Caco-2 (cell line): ENCODE measurements at regions not wholly inside any gene's neighbourhood (a gene's known extent, or its start where the extent isn't known, plus 50 kb on each side); places are given as distances from the start of the nearest gene placed in this dataset.

Experiments used
- BruUV-seq: library from RNA; stranded (reverse); fragments of 400-500 nt; replicated peaks from 2 replicates; lab custom pipeline; 2021; lab: Mats Ljungman, UMichigan
- CTCF ChIA-PET: fragments of 300-600 bp; sonication (Branson Sonifier 250); formaldehyde crosslinking; loops from one replicate; lab custom pipeline; 2022; ENCODE audit warnings: antibody characterized with exemption; lab: Charles Lee
- POLR2A ChIA-PET: fragments of 300-600 bp; sonication (Branson Sonifier 250); formaldehyde crosslinking; loops from one replicate; lab custom pipeline; 2022; ENCODE audit warnings: antibody characterized with exemption; lab: Charles Lee
- DNase-seq, 2 experiments: peaks; one replicate each; pipeline versions ENCODE4 v3.0.0 to v3.0.0-alpha.2; 2020 to 2022
- H3K27me3 ChIP-seq: replicated peaks from 2 replicates; pipeline ENCODE4 v1.6.0; 2011; ENCODE audit warnings: low read length; ENCODE audit not compliant: control insufficient read depth, insufficient read depth
- H3K36me3 ChIP-seq: 2 replicates; pipeline ENCODE4 v1.5.1; 2011; ENCODE audit warnings: low read length; ENCODE audit not compliant: control insufficient read depth, insufficient read depth
- H3K4me1 ChIP-seq: fragments of 250-450 bp; sonication (Bioruptor Pico); 2 replicates; pipeline ENCODE4 v1.5.1; 2020; ENCODE audit warnings: mild to moderate bottlenecking
- H3K4me3 ChIP-seq: 2 replicates; pipeline ENCODE4 v1.5.1; 2011; ENCODE audit warnings: low read depth, mild to moderate bottlenecking, control low read depth, low read length
- H3K9me3 ChIP-seq: fragments of 250-450 bp; sonication (Bioruptor Pico); 2 replicates; pipeline ENCODE4 v1.5.1; 2020; ENCODE audit warnings: mild to moderate bottlenecking, moderate library complexity
- H3K27ac Mint-ChIP-seq: one replicate; pipeline ENCODE4 v1.8.0; 2022; ENCODE audit warnings: mixed read lengths; ENCODE audit not compliant: unreplicated experiment
- H3K27me3 Mint-ChIP-seq: one replicate; pipeline ENCODE4 v1.8.0; 2022; ENCODE audit warnings: mixed read lengths; ENCODE audit not compliant: insufficient read depth, unreplicated experiment
- H3K36me3 Mint-ChIP-seq: one replicate; pipeline ENCODE4 v1.8.0; 2022; ENCODE audit warnings: mild to moderate bottlenecking, mixed read lengths; ENCODE audit not compliant: insufficient read depth, unreplicated experiment
- H3K4me1 Mint-ChIP-seq: one replicate; pipeline ENCODE4 v1.8.0; 2022; ENCODE audit warnings: low read depth, mixed read lengths; ENCODE audit not compliant: unreplicated experiment
- H3K4me3 Mint-ChIP-seq: one replicate; pipeline ENCODE4 v1.8.0; 2022; ENCODE audit warnings: mild to moderate bottlenecking, moderate library complexity, mixed read lengths; ENCODE audit not compliant: unreplicated experiment
- H3K9me3 Mint-ChIP-seq: one replicate; pipeline ENCODE4 v1.8.0; 2022; ENCODE audit warnings: mixed read lengths; ENCODE audit not compliant: unreplicated experiment
- intact Hi-C: fragments of 100-400 bp; cut with micrococcal nuclease; formaldehyde crosslinking; loops from one replicate; pipeline ENCODE4 v1.10.0; 2022; ENCODE audit not compliant: unreplicated experiment
- TF ChIP-seq, protein P1 (sequence below), 2 experiments: fragments of 200-600 bp in 1 of 2; IDR thresholded peaks; 1 replicate in 1 of 2; 2 replicates in 1 of 2; pipeline versions ENCODE4 v1.5.1 to v1.8.0; 2011 to 2022; ENCODE audit warnings: antibody characterized with exemption in 1 of 2, control low read depth in 1 of 2, inconsistent platforms in 1 of 2, low read depth in 1 of 2, low read length in 1 of 2, mild to moderate bottlenecking in 1 of 2, moderate library complexity in 1 of 2; ENCODE audit not compliant: insufficient read depth in 1 of 2, severe bottlenecking in 1 of 2, unreplicated experiment in 1 of 2

DNA sequence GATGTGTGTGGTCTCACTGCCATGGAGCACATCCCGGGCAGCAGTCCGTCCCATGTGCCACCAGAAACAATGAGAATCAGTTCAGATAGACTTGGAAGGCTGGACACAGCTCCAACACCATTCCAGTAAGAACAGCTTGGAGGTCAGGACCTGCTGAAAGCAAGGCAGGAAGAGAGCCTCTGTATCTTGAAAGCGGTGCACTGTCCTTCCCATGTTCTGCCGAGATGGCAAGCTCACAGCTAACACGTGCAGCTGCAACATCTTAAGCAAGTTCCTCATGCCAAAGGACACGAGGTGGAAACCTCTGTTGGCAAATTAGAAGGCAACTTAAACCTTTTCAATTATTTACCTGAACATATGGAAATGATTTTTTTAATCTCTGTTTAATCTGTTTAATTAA is 175.4 kb downstream of the DLEU7 start:
- no peak for DNase-seq
- ChIA-PET POLR2A (no interaction called here), CTCF (no interaction called here)
- Histone ChIP-seq H3K36me3 (0 out of 2 replicates have a peak, but pooled peaks cover 1% of the 10 kb centered on the region), H3K4me3 (no peak overlapping the region), H3K4me1 (peaks cover 18% of the 10 kb centered on the region), H3K27me3 (no peaks in the 10 kb centered on the region), H3K9me3 (no peaks in the 10 kb centered on the region)
- Mint-ChIP-seq H3K27ac (no peak overlapping the region), H3K4me1 (peaks cover 12% of the 10 kb centered on the region), H3K4me3 (no peak overlapping the region), H3K36me3 (no peaks in the 10 kb centered on the region), H3K9me3 (peaks cover 14% of the 10 kb centered on the region), H3K27me3 (no peaks in the 10 kb centered on the region)
- BruUV-seq, result no TSS peak
- intact Hi-C loops, result no loop called here
- TF ChIP-seq, protein P1, sequence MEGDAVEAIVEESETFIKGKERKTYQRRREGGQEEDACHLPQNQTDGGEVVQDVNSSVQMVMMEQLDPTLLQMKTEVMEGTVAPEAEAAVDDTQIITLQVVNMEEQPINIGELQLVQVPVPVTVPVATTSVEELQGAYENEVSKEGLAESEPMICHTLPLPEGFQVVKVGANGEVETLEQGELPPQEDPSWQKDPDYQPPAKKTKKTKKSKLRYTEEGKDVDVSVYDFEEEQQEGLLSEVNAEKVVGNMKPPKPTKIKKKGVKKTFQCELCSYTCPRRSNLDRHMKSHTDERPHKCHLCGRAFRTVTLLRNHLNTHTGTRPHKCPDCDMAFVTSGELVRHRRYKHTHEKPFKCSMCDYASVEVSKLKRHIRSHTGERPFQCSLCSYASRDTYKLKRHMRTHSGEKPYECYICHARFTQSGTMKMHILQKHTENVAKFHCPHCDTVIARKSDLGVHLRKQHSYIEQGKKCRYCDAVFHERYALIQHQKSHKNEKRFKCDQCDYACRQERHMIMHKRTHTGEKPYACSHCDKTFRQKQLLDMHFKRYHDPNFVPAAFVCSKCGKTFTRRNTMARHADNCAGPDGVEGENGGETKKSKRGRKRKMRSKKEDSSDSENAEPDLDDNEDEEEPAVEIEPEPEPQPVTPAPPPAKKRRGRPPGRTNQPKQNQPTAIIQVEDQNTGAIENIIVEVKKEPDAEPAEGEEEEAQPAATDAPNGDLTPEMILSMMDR (IDR thresholded peaks at IDR 0.05; ENCODE audit: insufficient read depth in 1 of 2, low read depth in 1 of 2, low read length in 1 of 2, severe bottlenecking in 1 of 2, unreplicated experiment in 1 of 2), result no peak

GRCh38 chr13:50668691-50669271 is 174.7 kb downstream of the DLEU7 start:
- no TSS peak for BruUV-seq
- TF ChIP-seq, protein P1 (IDR thresholded peaks at IDR 0.05; ENCODE audit: insufficient read depth in 1 of 2, low read depth in 1 of 2, low read length in 1 of 2, severe bottlenecking in 1 of 2, unreplicated experiment in 1 of 2), result no peak
- no peaks in the 10 kb centered on the region for H3K27me3 ChIP-seq
- ChIA-PET POLR2A (no interaction called here), CTCF (no interaction called here)
- no peaks in the 10 kb centered on the region for H3K9me3 ChIP-seq
- H3K9me3 Mint-ChIP-seq, result peaks cover 22% of the 10 kb centered on the region
- intact Hi-C loops, result no loop called here
- H3K27me3 Mint-ChIP-seq, result no peaks in the 10 kb centered on the region
- peaks cover 18% of the 10 kb centered on the region for H3K4me1 ChIP-seq
- no peak for DNase-seq
- H3K36me3 ChIP-seq, result 0 out of 2 replicates have a peak, but pooled peaks cover 1% of the 10 kb centered on the region
- no peak overlapping the region for H3K4me3 ChIP-seq
- H3K27ac Mint-ChIP-seq, result no peak overlapping the region
- H3K4me3 Mint-ChIP-seq, result no peak overlapping the region
- peaks cover 19% of the 10 kb centered on the region for H3K4me1 Mint-ChIP-seq
- no peaks in the 10 kb centered on the region for H3K36me3 Mint-ChIP-seq

DNA sequence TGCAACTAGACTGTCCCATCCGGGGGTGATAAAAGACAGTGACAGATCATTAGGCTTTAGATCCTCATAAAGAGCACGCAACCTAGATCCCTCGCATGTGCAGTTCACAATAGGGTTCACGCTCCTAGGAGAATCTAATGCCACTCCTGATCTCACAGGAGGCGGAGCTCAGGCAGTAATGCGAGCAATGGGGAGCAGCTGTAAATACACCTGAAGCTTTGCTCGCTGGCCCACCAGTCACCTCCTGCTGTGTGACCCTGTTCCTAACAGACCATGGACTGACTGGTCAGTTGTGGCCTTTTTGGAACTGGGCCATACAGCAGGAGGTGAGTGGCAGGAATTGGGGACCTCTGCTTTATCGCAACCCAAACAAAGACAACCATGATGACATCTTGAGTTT is 173.2 kb downstream of the DLEU7 start:
- intact Hi-C loops, result no loop called here
- CTCF ChIA-PET, result no interaction called here
- no peaks in the 10 kb centered on the region for H3K36me3 Mint-ChIP-seq

More for the DNA sequence above, 173.2 kb downstream of the DLEU7 start:
- Histone ChIP-seq H3K36me3 (no peaks in the 10 kb centered on the region), H3K9me3 (no peaks in the 10 kb centered on the region), H3K4me1 (peaks cover 18% of the 10 kb centered on the region), H3K4me3 (no peak overlapping the region), H3K27me3 (no peaks in the 10 kb centered on the region)
- no peaks in the 10 kb centered on the region for H3K27me3 Mint-ChIP-seq
- TF ChIP-seq, protein P1 (IDR thresholded peaks at IDR 0.05; ENCODE audit: insufficient read depth in 1 of 2, low read depth in 1 of 2, low read length in 1 of 2, severe bottlenecking in 1 of 2, unreplicated experiment in 1 of 2), result no peak
- H3K4me3 Mint-ChIP-seq, result no peak overlapping the region
- H3K9me3 Mint-ChIP-seq, result peaks cover 23% of the 10 kb centered on the region
- DNase-seq, result no peak
- POLR2A ChIA-PET, result no interaction called here
- H3K4me1 Mint-ChIP-seq, result peaks cover 19% of the 10 kb centered on the region
- no peak overlapping the region for H3K27ac Mint-ChIP-seq
- no TSS peak for BruUV-seq
